ENCODE measurements at regions not wholly inside any gene's neighbourhood (a gene's known extent, or its start where the extent isn't known, plus 50 kb on each side); places are given as distances from the start of the nearest gene placed in this dataset.

- TF ChIP-seq, protein P1, sequence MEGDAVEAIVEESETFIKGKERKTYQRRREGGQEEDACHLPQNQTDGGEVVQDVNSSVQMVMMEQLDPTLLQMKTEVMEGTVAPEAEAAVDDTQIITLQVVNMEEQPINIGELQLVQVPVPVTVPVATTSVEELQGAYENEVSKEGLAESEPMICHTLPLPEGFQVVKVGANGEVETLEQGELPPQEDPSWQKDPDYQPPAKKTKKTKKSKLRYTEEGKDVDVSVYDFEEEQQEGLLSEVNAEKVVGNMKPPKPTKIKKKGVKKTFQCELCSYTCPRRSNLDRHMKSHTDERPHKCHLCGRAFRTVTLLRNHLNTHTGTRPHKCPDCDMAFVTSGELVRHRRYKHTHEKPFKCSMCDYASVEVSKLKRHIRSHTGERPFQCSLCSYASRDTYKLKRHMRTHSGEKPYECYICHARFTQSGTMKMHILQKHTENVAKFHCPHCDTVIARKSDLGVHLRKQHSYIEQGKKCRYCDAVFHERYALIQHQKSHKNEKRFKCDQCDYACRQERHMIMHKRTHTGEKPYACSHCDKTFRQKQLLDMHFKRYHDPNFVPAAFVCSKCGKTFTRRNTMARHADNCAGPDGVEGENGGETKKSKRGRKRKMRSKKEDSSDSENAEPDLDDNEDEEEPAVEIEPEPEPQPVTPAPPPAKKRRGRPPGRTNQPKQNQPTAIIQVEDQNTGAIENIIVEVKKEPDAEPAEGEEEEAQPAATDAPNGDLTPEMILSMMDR (IDR thresholded peaks at IDR 0.05): no peak
- Mint-ChIP-seq H3K4me1 (ENCODE audit: unreplicated experiment) (no peaks in the 10 kb centered on the region), H3K9me3 (ENCODE audit: unreplicated experiment) (peaks cover 4% of the 10 kb centered on the region), H3K4me3 (ENCODE audit: unreplicated experiment) (no peak overlapping the region), H3K27ac (ENCODE audit: unreplicated experiment) (no peak overlapping the region), H3K36me3 (ENCODE audit: unreplicated experiment) (no peaks in the 10 kb centered on the region), H3K27me3 (ENCODE audit: unreplicated experiment) (no peaks in the 10 kb centered on the region)
- no peak for DNase-seq (ENCODE audit: extremely low spot score, unreplicated experiment)
Observed at GRCh38 chr2:16327326-16327725, 338.3 kb downstream of the CYRIA start.

DNA sequence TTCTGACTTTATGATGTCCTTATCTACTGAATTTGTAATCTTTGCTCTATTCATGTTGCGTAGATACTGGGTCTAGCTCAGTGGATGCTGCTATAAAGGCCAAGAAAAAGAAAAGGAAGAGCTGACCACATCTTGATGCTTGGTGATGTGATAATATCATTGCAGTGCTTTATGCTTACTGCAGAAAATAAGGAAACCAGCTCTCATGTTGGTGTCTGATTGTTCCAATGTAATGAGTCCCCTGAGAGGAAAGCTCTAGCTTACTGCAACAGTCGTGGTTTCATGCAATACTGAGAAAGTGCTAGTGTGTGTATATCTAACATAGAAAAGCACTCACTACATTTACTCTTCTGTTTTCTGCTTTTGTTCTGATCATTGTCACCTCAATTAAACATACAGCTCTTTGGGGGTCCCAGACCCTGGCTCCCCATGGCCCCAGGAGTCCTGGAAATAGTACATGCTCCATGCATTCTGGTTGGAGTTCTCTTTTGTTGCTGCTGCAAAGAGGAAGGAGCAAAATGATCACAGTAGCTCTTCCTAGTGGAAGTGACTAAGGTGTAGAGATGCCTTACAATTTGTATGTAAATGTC lies 338.8 kb downstream of the CYRIA start:
- Mint-ChIP-seq H3K9me3 (ENCODE audit: unreplicated experiment) (peaks cover 4% of the 10 kb centered on the region), H3K27me3 (ENCODE audit: unreplicated experiment) (no peaks in the 10 kb centered on the region), H3K4me1 (ENCODE audit: unreplicated experiment) (no peaks in the 10 kb centered on the region), H3K27ac (ENCODE audit: unreplicated experiment) (no peak overlapping the region), H3K4me3 (ENCODE audit: unreplicated experiment) (no peak overlapping the region), H3K36me3 (ENCODE audit: unreplicated experiment) (no peaks in the 10 kb centered on the region)
- DNase-seq (ENCODE audit: extremely low spot score, unreplicated experiment): no peak
- TF ChIP-seq, protein P1 (IDR thresholded peaks at IDR 0.05): no peak

DNA sequence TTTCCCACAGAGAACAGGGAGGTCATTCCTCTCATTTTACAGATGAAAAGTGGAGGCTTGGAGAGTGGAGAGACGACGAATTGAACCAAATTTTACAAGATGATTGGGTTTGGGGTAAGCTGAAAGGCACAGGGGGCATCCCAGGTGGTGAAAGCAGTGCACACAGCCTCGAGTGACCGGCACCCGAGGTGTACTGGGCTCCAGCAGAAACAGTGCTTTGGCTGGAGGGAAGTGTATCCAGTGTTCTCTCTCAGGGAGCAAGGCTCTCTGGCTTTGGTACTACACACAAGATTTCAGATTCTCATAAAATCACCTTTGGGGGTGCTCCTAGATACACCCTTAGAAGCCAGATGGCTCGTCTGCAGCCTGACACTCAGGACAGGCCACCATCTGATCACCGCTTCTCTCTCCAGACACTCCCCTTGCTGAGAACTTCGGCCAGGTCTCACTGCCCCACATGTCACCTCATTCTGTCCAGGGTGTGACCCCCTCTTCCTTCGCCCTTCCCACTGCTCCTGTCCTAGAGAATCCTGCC lies 339.6 kb downstream of the CYRIA start:
- H3K36me3 Mint-ChIP-seq (ENCODE audit: unreplicated experiment): no peaks in the 10 kb centered on the region
- no peak overlapping the region for H3K4me3 Mint-ChIP-seq (ENCODE audit: unreplicated experiment)
- no peak for DNase-seq (ENCODE audit: extremely low spot score, unreplicated experiment)
- no peaks in the 10 kb centered on the region for H3K27me3 Mint-ChIP-seq (ENCODE audit: unreplicated experiment)
- H3K9me3 Mint-ChIP-seq (ENCODE audit: unreplicated experiment): peaks cover 4% of the 10 kb centered on the region
- no peaks in the 10 kb centered on the region for H3K4me1 Mint-ChIP-seq (ENCODE audit: unreplicated experiment)
- no peak overlapping the region for H3K27ac Mint-ChIP-seq (ENCODE audit: unreplicated experiment)
- TF ChIP-seq, protein P1 (IDR thresholded peaks at IDR 0.05): no peak

DNA sequence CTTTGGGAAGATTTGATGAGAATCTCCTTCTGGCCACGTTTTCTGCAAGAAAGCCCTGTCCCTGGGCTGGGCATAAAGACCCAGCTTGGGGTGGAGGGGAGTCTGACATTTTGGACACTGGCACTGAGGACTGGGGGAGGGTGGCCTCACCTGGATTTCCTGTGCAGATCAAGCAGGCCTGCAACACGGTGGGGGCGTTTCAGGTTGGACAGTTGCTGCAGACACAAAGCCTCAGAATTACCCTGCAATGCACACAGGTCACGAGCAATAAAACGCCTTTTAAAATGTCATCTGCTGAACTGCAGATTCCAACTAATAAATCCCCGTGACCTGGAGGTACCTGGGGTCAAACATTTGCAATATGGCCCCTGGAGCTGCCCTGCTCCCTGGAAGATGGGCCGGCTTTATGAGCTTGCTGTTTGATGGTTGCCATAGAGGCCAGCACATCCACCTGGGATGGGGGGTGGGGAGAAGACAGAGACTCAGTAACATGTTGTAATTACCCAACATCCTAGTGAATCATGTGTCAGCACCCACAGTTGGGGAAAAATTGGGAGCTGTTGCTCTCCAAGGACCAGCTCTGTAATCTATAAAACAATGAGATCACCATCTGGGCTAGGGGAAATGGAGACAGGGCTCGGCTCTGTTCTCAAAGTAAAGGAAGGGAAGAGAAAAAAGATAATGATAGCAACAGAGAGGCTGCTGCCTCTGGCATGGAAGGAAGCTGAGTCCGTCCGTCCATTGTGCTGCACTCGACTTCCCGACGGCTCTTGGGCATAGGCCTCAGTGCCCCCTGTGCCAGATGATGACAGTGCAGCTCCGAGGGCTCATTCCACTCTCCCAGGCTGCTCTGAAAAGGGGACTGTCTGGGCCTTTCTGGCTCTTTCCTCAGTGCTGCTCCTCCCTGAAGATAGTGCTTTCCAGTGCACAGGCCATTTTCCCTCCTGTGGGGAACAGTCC lies 340.3 kb downstream of the CYRIA start:
- Mint-ChIP-seq H3K27me3 (ENCODE audit: unreplicated experiment) (no peaks in the 10 kb centered on the region), H3K4me1 (ENCODE audit: unreplicated experiment) (no peaks in the 10 kb centered on the region), H3K27ac (ENCODE audit: unreplicated experiment) (no peak overlapping the region), H3K36me3 (ENCODE audit: unreplicated experiment) (no peaks in the 10 kb centered on the region), H3K9me3 (ENCODE audit: unreplicated experiment) (peaks cover 4% of the 10 kb centered on the region), H3K4me3 (ENCODE audit: unreplicated experiment) (no peak overlapping the region)
- DNase-seq (ENCODE audit: extremely low spot score, unreplicated experiment): no peak
- TF ChIP-seq, protein P1 (IDR thresholded peaks at IDR 0.05): no peak

- TF ChIP-seq, protein P1 (IDR thresholded peaks at IDR 0.05): no peak
- peaks cover 4% of the 10 kb centered on the region for H3K9me3 Mint-ChIP-seq (ENCODE audit: unreplicated experiment)
- no peak overlapping the region for H3K4me3 Mint-ChIP-seq (ENCODE audit: unreplicated experiment)
- DNase-seq (ENCODE audit: extremely low spot score, unreplicated experiment): no peak
- H3K4me1 Mint-ChIP-seq (ENCODE audit: unreplicated experiment): no peaks in the 10 kb centered on the region
- H3K27me3 Mint-ChIP-seq (ENCODE audit: unreplicated experiment): no peaks in the 10 kb centered on the region
- H3K36me3 Mint-ChIP-seq (ENCODE audit: unreplicated experiment): no peaks in the 10 kb centered on the region
- no peak overlapping the region for H3K27ac Mint-ChIP-seq (ENCODE audit: unreplicated experiment)
Observed at GRCh38 chr2:16324544-16324937, 341.1 kb downstream of the CYRIA start.

Measured in osteocyte (in vitro differentiated cells).